ENCODE measurements at regions not wholly inside any gene's neighbourhood (a gene's known extent, or its start where the extent isn't known, plus 50 kb on each side); places are given as distances from the start of the nearest gene placed in this dataset.

DNA sequence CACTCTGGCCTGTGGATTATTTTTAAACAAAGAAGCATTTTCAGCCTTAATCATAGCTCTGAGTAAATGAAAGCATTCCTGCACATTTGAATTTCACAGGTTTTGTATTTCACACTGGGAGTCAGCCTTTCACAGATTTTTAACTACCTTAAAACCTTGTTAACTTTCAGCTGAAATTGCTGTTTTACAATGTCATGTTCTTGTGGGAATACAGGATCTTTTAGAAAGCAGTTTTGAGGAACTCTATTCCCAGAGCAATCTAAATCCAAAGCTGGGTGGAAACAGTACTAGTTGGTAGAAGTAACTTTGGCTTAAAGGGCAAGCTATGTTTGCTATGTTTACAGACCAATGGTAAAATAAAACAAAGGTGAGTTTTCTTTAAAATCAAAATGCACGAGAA, 600.6 kb downstream of the KCNJ2 start:
- Histone ChIP-seq H3K36me3 (ENCODE audit: control insufficient read depth, insufficient read depth, low read length) (no peaks in the 10 kb centered on the region), H3K4me3 (ENCODE audit: low read depth, low read length) (no peak overlapping the region), H3K27me3 (ENCODE audit: control insufficient read depth, insufficient read depth, low read length) (no peaks in the 10 kb centered on the region)
- TF ChIP-seq, protein P1, sequence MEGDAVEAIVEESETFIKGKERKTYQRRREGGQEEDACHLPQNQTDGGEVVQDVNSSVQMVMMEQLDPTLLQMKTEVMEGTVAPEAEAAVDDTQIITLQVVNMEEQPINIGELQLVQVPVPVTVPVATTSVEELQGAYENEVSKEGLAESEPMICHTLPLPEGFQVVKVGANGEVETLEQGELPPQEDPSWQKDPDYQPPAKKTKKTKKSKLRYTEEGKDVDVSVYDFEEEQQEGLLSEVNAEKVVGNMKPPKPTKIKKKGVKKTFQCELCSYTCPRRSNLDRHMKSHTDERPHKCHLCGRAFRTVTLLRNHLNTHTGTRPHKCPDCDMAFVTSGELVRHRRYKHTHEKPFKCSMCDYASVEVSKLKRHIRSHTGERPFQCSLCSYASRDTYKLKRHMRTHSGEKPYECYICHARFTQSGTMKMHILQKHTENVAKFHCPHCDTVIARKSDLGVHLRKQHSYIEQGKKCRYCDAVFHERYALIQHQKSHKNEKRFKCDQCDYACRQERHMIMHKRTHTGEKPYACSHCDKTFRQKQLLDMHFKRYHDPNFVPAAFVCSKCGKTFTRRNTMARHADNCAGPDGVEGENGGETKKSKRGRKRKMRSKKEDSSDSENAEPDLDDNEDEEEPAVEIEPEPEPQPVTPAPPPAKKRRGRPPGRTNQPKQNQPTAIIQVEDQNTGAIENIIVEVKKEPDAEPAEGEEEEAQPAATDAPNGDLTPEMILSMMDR (IDR thresholded peaks at IDR 0.05; ENCODE audit: insufficient read depth, low read length, poor library complexity, severe bottlenecking): no peak
- no peak for DNase-seq (ENCODE audit: low read depth)

DNA sequence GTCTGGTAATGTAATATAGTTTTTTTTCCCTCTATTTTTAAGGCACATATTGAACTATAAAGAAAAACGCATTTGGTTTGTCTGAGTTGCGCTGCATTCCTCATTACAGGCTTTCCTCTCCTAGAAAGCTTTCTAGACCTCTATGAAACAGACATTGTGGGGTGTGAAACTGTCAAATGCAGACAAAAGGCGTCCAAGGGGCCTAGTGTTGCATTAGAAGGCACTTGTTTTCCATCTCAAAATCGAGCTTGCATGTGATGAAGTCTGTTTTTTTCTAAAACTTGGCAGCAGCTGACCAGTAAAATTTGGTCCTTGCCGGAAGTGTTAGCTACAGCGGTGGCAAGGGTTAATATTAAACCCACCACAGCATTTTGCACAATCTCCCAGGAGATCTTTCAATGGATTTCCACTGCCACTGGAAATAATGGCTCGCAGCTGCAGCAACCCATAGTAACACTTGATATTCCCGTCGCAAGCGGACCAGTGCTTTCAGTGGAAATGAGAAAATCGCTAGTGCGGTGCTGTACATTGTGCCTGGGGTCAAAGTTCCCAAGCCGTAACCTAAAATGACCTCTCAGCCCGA, 602.6 kb downstream of the KCNJ2 start:
- TF ChIP-seq, protein P1 (IDR thresholded peaks at IDR 0.05; ENCODE audit: insufficient read depth, low read length, poor library complexity, severe bottlenecking): no peak
- Histone ChIP-seq H3K4me3 (ENCODE audit: low read depth, low read length) (no peak overlapping the region), H3K36me3 (ENCODE audit: control insufficient read depth, insufficient read depth, low read length) (no peaks in the 10 kb centered on the region), H3K27me3 (ENCODE audit: control insufficient read depth, insufficient read depth, low read length) (no peaks in the 10 kb centered on the region)
- no peak for DNase-seq (ENCODE audit: low read depth)

DNA sequence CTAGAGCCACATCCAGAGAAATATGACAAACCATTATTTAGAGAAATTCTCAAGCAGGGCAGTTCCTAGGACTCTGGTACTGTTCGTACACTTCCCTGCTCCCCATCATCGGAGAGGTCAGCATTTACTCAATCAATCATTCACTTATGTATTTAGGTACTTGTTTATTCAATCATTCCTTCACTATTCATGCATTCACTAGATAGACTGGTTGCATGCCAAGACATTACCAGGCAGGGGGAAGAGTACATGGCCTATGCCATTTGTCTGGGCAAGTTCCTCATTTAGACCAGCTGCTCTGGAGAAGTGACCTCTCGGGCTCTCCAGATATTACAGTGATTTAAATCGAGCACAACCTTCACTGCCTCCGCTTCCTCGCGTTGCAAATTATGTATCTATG, 603.4 kb downstream of the KCNJ2 start:
- DNase-seq (ENCODE audit: low read depth): no peak
- no peaks in the 10 kb centered on the region for H3K36me3 ChIP-seq (ENCODE audit: control insufficient read depth, insufficient read depth, low read length)
- TF ChIP-seq, protein P1 (IDR thresholded peaks at IDR 0.05; ENCODE audit: insufficient read depth, low read length, poor library complexity, severe bottlenecking): no peak
- no peaks in the 10 kb centered on the region for H3K27me3 ChIP-seq (ENCODE audit: control insufficient read depth, insufficient read depth, low read length)
- no peak overlapping the region for H3K4me3 ChIP-seq (ENCODE audit: low read depth, low read length)

DNA sequence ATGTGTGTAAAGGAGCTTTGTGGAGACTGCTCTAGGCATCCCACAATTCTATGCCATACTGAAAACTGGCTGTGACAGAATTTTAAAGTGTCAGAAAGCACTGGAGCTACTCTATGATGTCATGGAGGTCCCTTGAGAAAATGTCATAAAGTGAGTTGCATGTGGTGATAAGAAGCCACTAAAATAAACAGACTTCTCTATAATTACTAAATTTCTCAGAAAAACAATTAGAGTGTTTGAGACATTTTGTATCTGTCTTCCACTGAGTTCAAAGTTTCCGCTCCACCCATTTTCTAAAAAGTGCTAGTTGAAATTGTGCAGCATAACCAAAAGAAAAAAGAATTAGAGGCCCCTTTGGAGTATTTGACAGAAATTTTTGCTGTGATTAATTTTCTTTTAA, 603.9 kb downstream of the KCNJ2 start:
- DNase-seq (ENCODE audit: low read depth): no peak
- TF ChIP-seq, protein P1 (IDR thresholded peaks at IDR 0.05; ENCODE audit: insufficient read depth, low read length, poor library complexity, severe bottlenecking): no peak
- Histone ChIP-seq H3K36me3 (ENCODE audit: control insufficient read depth, insufficient read depth, low read length) (no peaks in the 10 kb centered on the region), H3K27me3 (ENCODE audit: control insufficient read depth, insufficient read depth, low read length) (no peaks in the 10 kb centered on the region), H3K4me3 (ENCODE audit: low read depth, low read length) (no peak overlapping the region)

DNA sequence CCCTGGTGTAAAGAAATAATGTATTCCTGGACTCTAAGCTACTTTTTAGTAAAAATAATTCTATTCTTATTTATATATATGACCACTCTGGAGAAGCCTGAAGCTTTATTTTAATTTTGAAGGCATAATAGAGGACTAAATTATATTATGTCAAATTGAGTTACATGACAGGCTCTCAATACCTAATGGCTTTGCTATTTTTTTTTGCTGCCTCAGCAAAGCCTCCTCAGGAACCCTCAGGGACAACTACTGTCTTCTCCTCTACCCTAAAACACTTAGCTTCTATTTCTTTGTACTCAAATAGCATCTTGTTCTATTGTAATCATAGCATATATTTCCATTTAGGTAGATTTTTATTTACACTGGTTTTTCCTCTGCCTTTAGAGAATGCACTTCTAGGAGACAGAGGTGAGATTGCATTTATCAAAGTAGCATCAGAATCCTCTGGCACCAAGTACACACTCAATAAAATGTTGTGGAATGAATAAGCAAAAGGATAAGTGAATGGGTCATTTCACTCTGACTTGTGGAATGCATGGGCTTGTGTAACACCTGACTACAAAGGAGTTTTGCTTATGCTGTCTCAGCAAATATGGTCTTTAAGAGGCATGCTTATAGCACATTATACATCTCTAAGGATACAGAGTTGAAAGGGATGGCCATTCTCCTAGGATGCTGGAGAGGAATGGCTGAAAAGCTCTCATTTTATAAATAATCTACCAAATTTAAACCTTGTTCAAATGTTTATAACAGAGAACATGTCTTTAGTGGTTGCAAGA, 605.2 kb downstream of the KCNJ2 start:
- DNase-seq (ENCODE audit: low read depth): no peak
- no peak overlapping the region for H3K4me3 ChIP-seq (ENCODE audit: low read depth, low read length)
- H3K27me3 ChIP-seq (ENCODE audit: control insufficient read depth, insufficient read depth, low read length): no peaks in the 10 kb centered on the region
- H3K36me3 ChIP-seq (ENCODE audit: control insufficient read depth, insufficient read depth, low read length): no peaks in the 10 kb centered on the region
- TF ChIP-seq, protein P1 (IDR thresholded peaks at IDR 0.05; ENCODE audit: insufficient read depth, low read length, poor library complexity, severe bottlenecking): no peak
